H1 (cell line): ENCODE measurements at regions not wholly inside any gene's neighbourhood (a gene's known extent, or its start where the extent isn't known, plus 50 kb on each side); places are given as distances from the start of the nearest gene placed in this dataset.
"Not testable (repeated sequence)": the region's sequence is repeated elsewhere in the genome, so short reads cannot be mapped to it uniquely, and the experiment has no call there.

Experiments used
- CTCF ChIA-PET: fragments of 300-600 bp; sonication (Branson Sonifier 250); formaldehyde crosslinking; loops from one replicate; lab custom pipeline; 2021; ENCODE audit not compliant: partially characterized antibody; lab: Charles Lee
- POLR2A ChIA-PET: fragments of 300-600 bp; sonication (Branson Sonifier 250); formaldehyde crosslinking; loops from one replicate; lab custom pipeline; 2021; ENCODE audit warnings: inconsistent platforms; ENCODE audit not compliant: partially characterized antibody; lab: Charles Lee
- DNase-seq, 2 experiments: peaks; one replicate each; pipeline versions ENCODE4 v3.0.0 to v3.0.0-alpha.2; 2010 to 2022; ENCODE audit warnings: low spot score in 2 of 2, low read depth in 1 of 2, mixed read lengths in 1 of 2
- FAIRE-seq: peaks from 2 replicates; lab custom pipeline; 2011; peaks lifted over from hg19 to GRCh38; lab: Jason Lieb, UNC
- H2AFZ ChIP-seq: 2 replicates; pipeline ENCODE4 v1.8.1; 2012; ENCODE audit warnings: low read length, inconsistent platforms
- H2AK5ac ChIP-seq: 2 replicates; pipeline ENCODE4 v1.6.1; 2013; ENCODE audit warnings: low read depth, low read length
- H2BK120ac ChIP-seq: replicated peaks from 2 replicates; pipeline ENCODE3; 2013; ENCODE audit warnings: low read depth, low read length, inconsistent platforms
- H2BK12ac ChIP-seq: 2 replicates; pipeline ENCODE4 v1.6.1; 2013; ENCODE audit warnings: low read depth, low read length
- H2BK15ac ChIP-seq: 2 replicates; pipeline ENCODE4 v1.6.1; 2013; ENCODE audit warnings: low read length
- H2BK20ac ChIP-seq: 2 replicates; pipeline ENCODE4 v1.6.1; 2013; ENCODE audit warnings: low read length
- H2BK5ac ChIP-seq: 2 replicates; pipeline ENCODE4 v1.6.1; 2013; ENCODE audit warnings: low read depth, low read length
- H3K14ac ChIP-seq: 2 replicates; pipeline ENCODE4 v1.6.1; 2013; ENCODE audit warnings: inconsistent platforms; ENCODE audit not compliant: insufficient read length
- H3K18ac ChIP-seq: 2 replicates; pipeline ENCODE4 v1.6.1; 2013; ENCODE audit warnings: low read length; ENCODE audit errors: extremely low read depth
- H3K23ac ChIP-seq: 2 replicates; pipeline ENCODE4 v1.6.1; 2013; ENCODE audit warnings: inconsistent platforms; ENCODE audit not compliant: insufficient read length
- H3K23me2 ChIP-seq: 2 replicates; pipeline ENCODE4 v1.6.1; 2013; ENCODE audit warnings: low read depth, low read length
- H3K27ac ChIP-seq: 2 replicates; pipeline ENCODE4 v1.6.1; 2011; ENCODE audit warnings: low read depth, low read length, inconsistent platforms
- H3K27me3 ChIP-seq, 4 experiments: replicated peaks in 1 of 4; 1 replicate in 1 of 4; 2 replicates in 3 of 4; pipeline versions ENCODE4 v1.6.1 to v1.8.1; 2011 to 2013; ENCODE audit warnings: low read length in 3 of 4, mild to moderate bottlenecking in 3 of 4, inconsistent platforms in 2 of 4, mixed read lengths in 2 of 4, moderate library complexity in 1 of 4; ENCODE audit not compliant: control insufficient read depth in 3 of 4, insufficient read depth in 3 of 4; ENCODE audit errors: extremely low read depth in 1 of 4
- H3K36me3 ChIP-seq, 4 experiments: 2 replicates each; pipeline versions ENCODE4 v1.6.1 to v1.8.1; 2011 to 2013; ENCODE audit warnings: mild to moderate bottlenecking in 4 of 4, low read length in 3 of 4, moderate library complexity in 2 of 4, control low read depth in 1 of 4, inconsistent platforms in 1 of 4; ENCODE audit not compliant: insufficient read depth in 4 of 4, control insufficient read depth in 2 of 4
- H3K4ac ChIP-seq: replicated peaks from 2 replicates; pipeline ENCODE3; 2013; ENCODE audit warnings: low read length, low read depth, mixed read lengths, inconsistent platforms; ENCODE audit not compliant: insufficient read length
- H3K4me1 ChIP-seq, 4 experiments: replicated peaks in 1 of 4; 1 replicate in 1 of 4; 2 replicates in 3 of 4; pipeline versions ENCODE4 v1.6.1 to v1.8.1; 2011 to 2013; ENCODE audit warnings: low read length in 3 of 4, inconsistent platforms in 2 of 4, mixed read lengths in 1 of 4; ENCODE audit not compliant: insufficient read depth in 4 of 4, control insufficient read depth in 3 of 4
- H3K4me2 ChIP-seq, 2 experiments: 2 replicates each; pipeline versions ENCODE4 v1.6.1 to v1.8.1; 2011 to 2013; ENCODE audit warnings: low read depth in 2 of 2, low read length in 2 of 2, control low read depth in 1 of 2, inconsistent platforms in 1 of 2, mild to moderate bottlenecking in 1 of 2; ENCODE audit not compliant: insufficient read depth in 1 of 2
- H3K4me3 ChIP-seq, 4 experiments: fragments of 200-600, 300-600 bp in 1 of 4; sonication (generic), shearing (Covaris generic), sonication (Bioruptor Twin) in 1 of 4; 2 replicates each; pipeline versions ENCODE4 v1.5.1 to v1.8.1; 2011 to 2016; ENCODE audit warnings: low read length in 4 of 4, low read depth in 3 of 4, control low read depth in 2 of 4, inconsistent platforms in 2 of 4, mild to moderate bottlenecking in 2 of 4, mixed read lengths in 1 of 4, moderate library complexity in 1 of 4; ENCODE audit not compliant: insufficient read depth in 2 of 4; ENCODE audit errors: extremely low read depth in 1 of 4
- H3K56ac ChIP-seq: replicated peaks from 2 replicates; pipeline ENCODE3; 2013; ENCODE audit warnings: low read depth, mild to moderate bottlenecking, mixed read lengths, low read length, inconsistent platforms; ENCODE audit not compliant: insufficient read length
- H3K79me1 ChIP-seq: 2 replicates; pipeline ENCODE4 v1.6.1; 2013; ENCODE audit warnings: low read depth, low read length, control low read depth
- H3K79me2 ChIP-seq, 2 experiments: 2 replicates each; pipeline versions ENCODE4 v1.6.1 to v1.8.1; 2012 to 2013; ENCODE audit warnings: low read length in 2 of 2, mild to moderate bottlenecking in 2 of 2, inconsistent platforms in 1 of 2; ENCODE audit not compliant: insufficient read depth in 2 of 2, control insufficient read depth in 1 of 2
- H3K9ac ChIP-seq, 4 experiments: replicated peaks in 1 of 4; 1 replicate in 1 of 4; 2 replicates in 3 of 4; pipeline versions ENCODE4 v1.6.1 to v1.8.1; 2011 to 2013; ENCODE audit warnings: low read depth in 3 of 4, low read length in 3 of 4, control low read depth in 2 of 4, mild to moderate bottlenecking in 2 of 4, moderate library complexity in 2 of 4, inconsistent platforms in 1 of 4; ENCODE audit errors: extremely low read depth in 1 of 4
- H3K9me3 ChIP-seq, 2 experiments: 2 replicates each; pipeline versions ENCODE4 v1.6.1 to v1.8.1; 2012 to 2013; ENCODE audit warnings: mild to moderate bottlenecking in 2 of 2, moderate library complexity in 2 of 2, control low read depth in 1 of 2, inconsistent platforms in 1 of 2, low read depth in 1 of 2, low read length in 1 of 2, mixed read lengths in 1 of 2; ENCODE audit not compliant: insufficient read depth in 2 of 2
- H4K20me1 ChIP-seq, 2 experiments: replicated peaks in 1 of 2; 2 replicates each; pipeline versions ENCODE3 to v1.8.1; 2011 to 2013; ENCODE audit warnings: inconsistent platforms in 2 of 2, low read length in 2 of 2, mild to moderate bottlenecking in 1 of 2; ENCODE audit not compliant: insufficient read depth in 2 of 2, control insufficient read depth in 1 of 2
- H4K5ac ChIP-seq: 2 replicates; pipeline ENCODE4 v1.6.1; 2013; ENCODE audit warnings: low read length, low read depth, mixed read lengths, inconsistent platforms; ENCODE audit not compliant: insufficient read length
- H4K8ac ChIP-seq: 2 replicates; pipeline ENCODE4 v1.8.0; 2013; ENCODE audit warnings: mild to moderate bottlenecking, moderate library complexity, low read length, inconsistent platforms; ENCODE audit not compliant: insufficient read depth; ENCODE audit errors: extremely low read depth
- H4K91ac ChIP-seq: replicated peaks from 2 replicates; pipeline ENCODE3; 2013; ENCODE audit warnings: low read length, mixed read lengths, inconsistent platforms; ENCODE audit not compliant: insufficient read length
- POU5F1 ChIP-seq: IDR thresholded peaks from 2 replicates; pipeline ENCODE4 v1.6.1; 2011; ENCODE audit warnings: low read depth, mild to moderate bottlenecking, low read length, moderate library complexity
- WGBS, 2 experiments: shearing (Covaris generic) in 1 of 2; methylation state at CpG; one replicate each; pipeline versions ENCODE4 v1.1.6 to v1.1.7; 2013 to 2015; ENCODE audit warnings: low lambda C conversion rate in 2 of 2, mixed read lengths in 2 of 2, inconsistent platforms in 1 of 2, low coverage in 1 of 2, missing lambda C conversion rate in 1 of 2; ENCODE audit not compliant: insufficient replicate concordance in 2 of 2, insufficient coverage in 1 of 2, insufficient read length in 1 of 2; ENCODE audit errors: extremely low coverage in 1 of 2, missing lambda C conversion rate in 1 of 2; 5-methylcytosine and 5-hydroxymethylcytosine counted together

DNA sequence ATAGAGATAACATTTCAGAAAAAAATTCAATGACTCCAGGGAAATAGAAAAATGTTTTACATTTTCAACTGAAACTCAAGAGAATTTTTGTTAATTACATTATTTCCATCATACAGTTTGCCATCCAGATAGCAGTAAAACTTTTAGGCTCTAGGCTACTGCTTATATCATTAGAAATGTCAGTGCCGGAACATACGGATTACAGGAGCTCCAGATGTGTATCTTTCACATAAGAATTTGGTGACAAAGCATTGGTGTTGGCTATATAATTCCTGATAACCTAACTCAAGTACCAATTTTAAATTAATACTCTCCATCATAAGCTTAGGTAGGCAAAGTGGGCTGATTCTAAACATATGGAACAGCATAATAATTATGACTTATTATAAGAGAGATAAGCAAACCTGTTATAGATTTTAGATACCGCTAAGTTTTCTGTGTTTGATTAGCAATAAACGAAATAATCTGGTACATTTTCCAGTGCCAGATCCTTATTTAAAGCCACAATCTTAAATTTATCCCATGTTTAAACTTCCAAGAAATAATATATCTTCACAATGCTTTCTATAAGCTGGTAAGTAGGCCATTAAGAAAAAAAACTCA is 637.9 kb downstream of the NXPH1 start:
- H3K4ac ChIP-seq = no peak overlapping the region
- TF ChIP-seq POU5F1 = no peak
- TF ChIP-seq, all 59 proteins: peak for 0
- CTCF ChIA-PET = no interaction called here
- Histone ChIP-seq H3K27ac (no peak overlapping the region), H3K27me3 (no peaks in the 10 kb centered on the region), H4K91ac (no peak overlapping the region), H4K20me1 (no peaks in the 10 kb centered on the region), H3K4me2 (no peak overlapping the region), H3K14ac (no peak overlapping the region), H2BK15ac (no peak overlapping the region), H4K5ac (no peak overlapping the region), H3K79me2 (no peaks in the 10 kb centered on the region), H2AFZ (no peak overlapping the region), H4K8ac (no peak overlapping the region), H2AK5ac (no peak overlapping the region), H3K23me2 (no peaks in the 10 kb centered on the region), H3K9me3 (no peaks in the 10 kb centered on the region), H2BK120ac (no peak overlapping the region), H2BK12ac (no peak overlapping the region), H3K23ac (no peak overlapping the region), H3K56ac (no peak overlapping the region), H2BK5ac (no peak overlapping the region), H3K36me3 (no peaks in the 10 kb centered on the region), H3K4me3 (no peak overlapping the region), H3K79me1 (no peaks in the 10 kb centered on the region), H3K4me1 (no peaks in the 10 kb centered on the region), H3K9ac (no peak overlapping the region), H2BK20ac (no peak overlapping the region), H3K18ac (no peak overlapping the region)
- WGBS, 2 experiments = 81% methylated on average over 4 of the region's 4 CpGs; no CpG with 5 or more reads in 1 of the 2 experiments
- FAIRE-seq (no peak), DNase-seq (no peak)
- POLR2A ChIA-PET = no interaction called here

- H3K18ac ChIP-seq, H3K4ac ChIP-seq, H3K27me3 ChIP-seq, H2BK12ac ChIP-seq, H2AFZ ChIP-seq, H3K56ac ChIP-seq, H3K4me3 ChIP-seq, H2BK120ac ChIP-seq, H3K14ac ChIP-seq, H3K36me3 ChIP-seq, H3K79me2 ChIP-seq, H3K23me2 ChIP-seq, H2BK20ac ChIP-seq, H3K4me1 ChIP-seq, H2BK5ac ChIP-seq, H4K8ac ChIP-seq, H4K5ac ChIP-seq, H3K4me2 ChIP-seq, H3K9me3 ChIP-seq, H3K79me1 ChIP-seq, H4K91ac ChIP-seq, H4K20me1 ChIP-seq, H3K27ac ChIP-seq, FAIRE-seq, DNase-seq, H3K23ac ChIP-seq, H2AK5ac ChIP-seq, POLR2A ChIA-PET, H2BK15ac ChIP-seq, H3K9ac ChIP-seq: not testable (repeated sequence)
- CTCF ChIA-PET = interaction anchor here (0.8 kb wide), 1 partner anchor 58 kb away, joined by 3 read pairs; no protein-coding TSS in a partner anchor
- 67% methylated on average over 1 of the region's 1 CpG; no CpG with 5 or more reads in 1 of the 2 experiments for WGBS, 2 experiments
Measured at GRCh38 chr7:9075774-9076173, 642.4 kb downstream of the NXPH1 start.
